ENCODE measurements at regions not wholly inside any gene's neighbourhood (a gene's known extent, or its start where the extent isn't known, plus 50 kb on each side); places are given as distances from the start of the nearest gene placed in this dataset.

DNA sequence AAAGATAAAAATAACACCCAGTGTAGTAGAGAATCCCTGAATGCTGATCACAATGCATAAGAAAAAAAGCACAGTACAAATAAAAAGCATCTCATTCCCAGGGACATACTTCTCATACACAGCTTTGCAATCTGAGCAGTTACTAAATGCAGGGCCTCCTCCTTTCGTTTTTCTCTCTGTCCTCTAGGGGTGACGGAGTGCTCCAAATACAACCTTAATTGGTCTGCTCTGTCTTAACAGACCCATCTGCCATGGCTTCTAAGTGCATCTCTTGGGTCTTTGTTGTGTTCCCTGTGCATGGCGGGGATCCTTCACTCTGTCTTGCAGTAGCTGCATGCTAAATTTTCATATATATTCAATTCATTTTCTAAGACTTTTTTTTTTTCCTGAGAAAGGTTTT lies 1114.2 kb upstream of the RAG2 start:
- H3K4me3 ChIP-seq (ENCODE audit: low read depth, low read length), result no peak overlapping the region
- TF ChIP-seq, protein P1, sequence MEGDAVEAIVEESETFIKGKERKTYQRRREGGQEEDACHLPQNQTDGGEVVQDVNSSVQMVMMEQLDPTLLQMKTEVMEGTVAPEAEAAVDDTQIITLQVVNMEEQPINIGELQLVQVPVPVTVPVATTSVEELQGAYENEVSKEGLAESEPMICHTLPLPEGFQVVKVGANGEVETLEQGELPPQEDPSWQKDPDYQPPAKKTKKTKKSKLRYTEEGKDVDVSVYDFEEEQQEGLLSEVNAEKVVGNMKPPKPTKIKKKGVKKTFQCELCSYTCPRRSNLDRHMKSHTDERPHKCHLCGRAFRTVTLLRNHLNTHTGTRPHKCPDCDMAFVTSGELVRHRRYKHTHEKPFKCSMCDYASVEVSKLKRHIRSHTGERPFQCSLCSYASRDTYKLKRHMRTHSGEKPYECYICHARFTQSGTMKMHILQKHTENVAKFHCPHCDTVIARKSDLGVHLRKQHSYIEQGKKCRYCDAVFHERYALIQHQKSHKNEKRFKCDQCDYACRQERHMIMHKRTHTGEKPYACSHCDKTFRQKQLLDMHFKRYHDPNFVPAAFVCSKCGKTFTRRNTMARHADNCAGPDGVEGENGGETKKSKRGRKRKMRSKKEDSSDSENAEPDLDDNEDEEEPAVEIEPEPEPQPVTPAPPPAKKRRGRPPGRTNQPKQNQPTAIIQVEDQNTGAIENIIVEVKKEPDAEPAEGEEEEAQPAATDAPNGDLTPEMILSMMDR (IDR thresholded peaks at IDR 0.05; ENCODE audit: low read depth, low read length), result no peak

DNA sequence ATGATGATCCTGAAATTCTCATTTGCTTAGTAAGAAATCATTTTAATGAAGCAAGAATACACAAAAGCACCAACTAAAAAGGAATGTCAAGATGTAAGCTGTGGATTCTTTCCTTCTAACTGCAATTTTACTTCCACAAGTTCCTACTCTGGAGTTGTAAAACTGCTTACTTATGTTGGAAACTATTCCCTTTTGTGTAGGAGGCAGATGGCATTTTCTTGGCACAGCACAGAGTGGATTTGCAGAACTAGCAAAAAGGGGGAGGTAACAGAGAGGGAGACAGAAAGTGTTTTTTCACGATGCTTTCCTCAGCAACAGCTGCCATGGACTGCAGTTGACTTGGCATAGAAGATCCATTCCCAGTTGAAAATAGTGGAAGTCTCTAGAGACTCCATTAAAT lies 1112.0 kb upstream of the RAG2 start:
- TF ChIP-seq, protein P1 (IDR thresholded peaks at IDR 0.05; ENCODE audit: low read depth, low read length), result no peak
- H3K4me3 ChIP-seq (ENCODE audit: low read depth, low read length), result no peak overlapping the region

DNA sequence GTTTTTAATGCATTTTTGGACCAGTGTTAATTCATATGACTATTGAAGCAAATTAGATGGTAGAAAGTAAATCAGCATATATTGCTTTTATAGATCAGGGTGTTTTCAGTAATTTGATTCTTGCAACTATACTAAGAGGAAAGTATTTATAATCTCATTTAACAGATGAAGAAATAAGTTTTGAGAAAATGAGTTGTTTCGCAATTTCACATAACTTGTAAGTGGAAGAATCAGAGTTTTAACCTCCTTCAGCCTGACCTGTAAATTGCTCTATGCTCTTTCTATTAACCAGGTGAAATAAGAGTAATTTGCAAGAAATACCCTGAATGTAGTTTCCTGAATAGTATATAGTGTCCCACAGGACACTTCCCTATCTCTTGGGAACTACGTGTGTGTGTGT lies 1106.8 kb upstream of the RAG2 start:
- TF ChIP-seq, protein P1 (IDR thresholded peaks at IDR 0.05; ENCODE audit: low read depth, low read length), result no peak
- H3K4me3 ChIP-seq (ENCODE audit: low read depth, low read length), result no peak overlapping the region

DNA sequence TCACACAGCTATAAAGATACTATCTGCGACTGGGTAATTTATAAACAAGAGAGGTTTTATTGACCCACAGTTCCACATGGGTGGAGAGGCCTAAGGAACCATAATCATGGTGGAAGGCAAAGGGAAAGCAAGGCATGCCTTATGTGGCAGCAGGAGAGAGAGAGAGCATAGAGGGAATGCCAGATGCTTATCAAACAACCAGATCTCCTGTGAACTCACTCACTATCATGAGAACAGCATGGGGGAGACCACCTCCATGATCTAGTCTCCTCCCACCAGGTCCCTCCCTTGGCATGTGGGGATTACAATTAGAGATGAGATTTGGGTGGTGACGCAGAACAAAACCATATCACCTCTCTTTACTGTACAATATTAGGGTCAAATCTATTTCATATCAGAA lies 1101.6 kb upstream of the RAG2 start:
- TF ChIP-seq, protein P1 (IDR thresholded peaks at IDR 0.05; ENCODE audit: low read depth, low read length), result no peak
- H3K4me3 ChIP-seq (ENCODE audit: low read depth, low read length), result no peak overlapping the region

DNA sequence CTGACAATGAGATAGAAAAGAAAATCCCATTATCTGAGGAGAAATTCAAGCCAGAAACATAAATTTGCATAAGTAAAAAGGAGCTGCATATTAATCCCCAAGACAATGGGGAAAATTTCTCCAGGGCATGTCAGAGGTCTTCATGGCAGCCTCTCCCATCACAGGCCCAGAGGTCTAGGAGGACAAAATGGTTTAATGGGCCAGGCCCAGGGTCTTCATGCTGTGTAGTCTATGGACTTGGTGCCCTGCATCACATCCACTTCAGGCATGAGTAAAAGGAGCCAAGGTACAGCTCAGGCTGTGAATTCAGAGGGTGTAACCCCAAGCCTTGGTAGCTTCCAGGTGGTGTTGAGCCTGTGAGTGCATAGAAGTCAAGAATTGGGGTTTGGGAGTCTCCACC lies 1097.2 kb upstream of the RAG2 start:
- TF ChIP-seq, protein P1 (IDR thresholded peaks at IDR 0.05; ENCODE audit: low read depth, low read length), result no peak

DNA sequence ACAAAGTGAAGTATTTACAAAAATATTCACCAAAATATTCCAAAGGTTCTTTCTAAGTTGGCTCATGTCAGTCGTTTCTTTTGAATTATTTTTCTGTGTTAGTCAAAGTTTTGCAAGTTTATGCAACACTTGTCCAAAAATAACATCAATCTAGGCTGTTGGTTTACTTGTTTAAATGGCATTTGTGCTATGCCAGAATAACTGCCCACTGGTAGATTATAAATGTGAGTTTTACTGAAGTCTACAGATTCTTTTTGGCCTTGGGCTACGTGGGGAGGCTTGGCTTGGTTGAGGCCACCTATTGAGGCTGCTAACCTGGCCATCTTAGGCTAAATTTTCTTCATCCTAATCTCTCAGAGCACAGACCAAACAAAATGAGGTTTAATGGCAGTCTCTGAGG lies 1091.9 kb upstream of the RAG2 start:
- no peak overlapping the region for H3K4me3 ChIP-seq (ENCODE audit: low read depth, low read length)
- TF ChIP-seq, protein P1 (IDR thresholded peaks at IDR 0.05; ENCODE audit: low read depth, low read length), result no peak

More for the DNA sequence above, 1097.2 kb upstream of the RAG2 start:
- no peak overlapping the region for H3K4me3 ChIP-seq (ENCODE audit: low read depth, low read length)

DNA sequence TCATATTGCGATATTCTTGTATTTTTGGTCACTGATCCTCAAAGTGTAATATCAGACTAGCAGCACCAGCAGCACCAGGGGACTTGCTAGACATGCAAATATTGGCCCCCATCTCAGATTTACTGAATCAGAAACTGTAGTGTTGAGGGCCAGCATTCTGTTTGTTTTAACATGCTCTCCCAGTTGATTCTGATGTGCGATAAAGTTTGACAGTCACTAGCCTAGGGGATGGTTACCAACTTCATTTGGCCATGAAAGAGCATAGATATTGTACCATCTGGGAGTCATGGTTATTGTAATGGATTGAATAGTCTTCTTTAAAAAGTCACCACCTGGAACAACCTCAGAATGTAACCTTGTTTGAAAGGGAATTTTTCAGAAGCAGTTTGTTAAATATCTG lies 1090.4 kb upstream of the RAG2 start:
- TF ChIP-seq, protein P1 (IDR thresholded peaks at IDR 0.05; ENCODE audit: low read depth, low read length), result no peak
- H3K4me3 ChIP-seq (ENCODE audit: low read depth, low read length), result no peak overlapping the region

All from WI38 (cell line).